NB4 (cell line): ENCODE measurements at regions not wholly inside any gene's neighbourhood (a gene's known extent, or its start where the extent isn't known, plus 50 kb on each side); places are given as distances from the start of the nearest gene placed in this dataset.
"Not testable (repeated sequence)": the region's sequence is repeated elsewhere in the genome, so short reads cannot be mapped to it uniquely, and the experiment has no call there.

ENCODE experiments used
- DNase-seq: peaks from one replicate; pipeline ENCODE4 v3.0.0; 2010; ENCODE audit warnings: low read depth
- H3K4me3 ChIP-seq: one replicate; pipeline ENCODE4 v1.5.1; 2011; ENCODE audit warnings: mild to moderate bottlenecking, low read depth, low read length, moderate library complexity
- MYC ChIP-seq: IDR thresholded peaks from 2 replicates; pipeline ENCODE4 v1.6.1; 2011; ENCODE audit warnings: low read depth, low read length
- POLR2A ChIP-seq: IDR thresholded peaks from 2 replicates; pipeline ENCODE4 v1.6.1; 2011; ENCODE audit warnings: mild to moderate bottlenecking; ENCODE audit not compliant: insufficient read length; ENCODE audit errors: extremely low read depth
- TF ChIP-seq, protein P1 (sequence below): IDR thresholded peaks from 2 replicates; pipeline ENCODE4 v1.6.1; 2011; ENCODE audit warnings: low read depth, low read length
- TF ChIP-seq, protein P2 (sequence below): IDR thresholded peaks from one replicate; pipeline ENCODE4 v1.5.1; 2012; ENCODE audit warnings: low read depth, low read length

DNA sequence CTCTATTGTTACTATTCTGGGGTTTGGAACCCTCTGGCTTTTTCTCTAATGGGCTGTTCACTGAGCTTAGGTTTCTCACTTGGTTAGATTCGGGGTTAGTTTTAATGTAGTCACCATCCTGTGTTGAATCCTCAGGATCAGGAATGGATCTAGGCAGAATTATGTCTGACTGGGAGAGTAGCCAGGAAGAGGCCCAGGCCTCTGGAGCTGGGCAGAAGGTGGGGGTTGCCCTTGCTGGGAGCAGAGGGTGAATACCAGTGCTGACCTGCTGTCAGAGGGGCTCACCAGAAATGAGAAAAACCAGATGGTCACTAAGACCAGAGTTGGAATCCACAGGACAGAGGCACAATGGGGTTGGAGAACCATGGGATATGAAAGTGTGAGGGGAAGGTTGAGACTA is 126.6 kb upstream of the SLC4A4 start:
- TF ChIP-seq, protein P1, sequence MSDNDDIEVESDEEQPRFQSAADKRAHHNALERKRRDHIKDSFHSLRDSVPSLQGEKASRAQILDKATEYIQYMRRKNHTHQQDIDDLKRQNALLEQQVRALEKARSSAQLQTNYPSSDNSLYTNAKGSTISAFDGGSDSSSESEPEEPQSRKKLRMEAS = no peak
- TF ChIP-seq, protein P2, sequence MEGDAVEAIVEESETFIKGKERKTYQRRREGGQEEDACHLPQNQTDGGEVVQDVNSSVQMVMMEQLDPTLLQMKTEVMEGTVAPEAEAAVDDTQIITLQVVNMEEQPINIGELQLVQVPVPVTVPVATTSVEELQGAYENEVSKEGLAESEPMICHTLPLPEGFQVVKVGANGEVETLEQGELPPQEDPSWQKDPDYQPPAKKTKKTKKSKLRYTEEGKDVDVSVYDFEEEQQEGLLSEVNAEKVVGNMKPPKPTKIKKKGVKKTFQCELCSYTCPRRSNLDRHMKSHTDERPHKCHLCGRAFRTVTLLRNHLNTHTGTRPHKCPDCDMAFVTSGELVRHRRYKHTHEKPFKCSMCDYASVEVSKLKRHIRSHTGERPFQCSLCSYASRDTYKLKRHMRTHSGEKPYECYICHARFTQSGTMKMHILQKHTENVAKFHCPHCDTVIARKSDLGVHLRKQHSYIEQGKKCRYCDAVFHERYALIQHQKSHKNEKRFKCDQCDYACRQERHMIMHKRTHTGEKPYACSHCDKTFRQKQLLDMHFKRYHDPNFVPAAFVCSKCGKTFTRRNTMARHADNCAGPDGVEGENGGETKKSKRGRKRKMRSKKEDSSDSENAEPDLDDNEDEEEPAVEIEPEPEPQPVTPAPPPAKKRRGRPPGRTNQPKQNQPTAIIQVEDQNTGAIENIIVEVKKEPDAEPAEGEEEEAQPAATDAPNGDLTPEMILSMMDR = no peak
- TF ChIP-seq POLR2A (no peak), MYC (no peak)
- DNase-seq = no peak
- H3K4me3 ChIP-seq = no peak overlapping the region

DNA sequence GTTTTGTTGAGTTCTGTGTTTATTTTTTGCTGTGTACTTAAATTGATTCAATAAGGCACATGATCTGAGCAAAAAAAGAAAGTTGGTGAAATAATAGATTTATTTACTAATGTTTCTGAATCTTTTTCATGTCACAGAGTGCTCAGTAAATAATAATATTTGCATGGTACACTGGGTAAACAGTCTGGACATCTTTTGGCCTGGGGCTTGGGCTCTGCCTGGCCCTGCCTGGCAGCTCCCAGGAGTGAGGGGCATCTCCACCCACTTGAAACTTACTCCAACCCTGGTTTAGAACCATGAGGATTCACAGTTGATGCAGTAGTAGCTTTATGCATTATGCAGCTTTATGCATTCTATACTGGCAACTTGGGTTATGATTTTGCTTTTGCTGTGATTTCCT is 124.2 kb upstream of the SLC4A4 start:
- TF ChIP-seq, protein P1 = no peak
- TF ChIP-seq, protein P2 = no peak
- no peak for TF ChIP-seq MYC
- DNase-seq = no peak

DNA sequence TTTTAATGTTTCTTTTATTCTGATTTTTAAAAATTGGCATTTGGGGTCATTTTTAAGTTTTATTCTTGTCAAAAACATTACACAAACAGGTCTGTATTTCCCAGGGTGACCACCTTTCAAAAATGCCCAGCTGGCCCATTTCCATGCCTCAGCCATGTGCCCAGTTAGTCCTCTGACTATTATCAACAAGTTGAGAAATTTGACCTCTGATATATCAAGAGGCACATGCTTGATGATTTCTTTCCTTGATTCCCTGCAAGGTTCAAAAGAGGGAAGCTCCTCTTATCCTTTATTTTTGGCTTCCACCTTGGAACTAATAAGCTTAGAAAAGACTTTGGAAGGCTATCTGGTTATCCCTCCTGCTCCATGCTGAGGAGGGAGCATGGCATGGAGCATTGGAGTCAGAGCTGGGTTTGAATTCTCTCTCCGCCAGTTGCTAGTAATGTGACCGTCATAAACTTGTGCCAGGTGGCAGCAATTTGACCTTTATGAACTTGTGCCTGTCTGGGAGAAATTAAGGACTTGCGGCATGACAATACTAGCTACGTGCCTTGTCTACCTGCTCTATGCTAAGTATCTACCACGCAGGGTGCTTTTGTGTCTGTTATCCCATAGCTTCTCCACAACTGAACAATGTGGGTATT is 122.4 kb upstream of the SLC4A4 start:
- no peak overlapping the region for H3K4me3 ChIP-seq
- no peak for DNase-seq
- TF ChIP-seq, protein P1 = no peak
- TF ChIP-seq MYC (no peak), POLR2A (no peak)
- TF ChIP-seq, protein P2 = no peak

More for the DNA sequence above, 124.2 kb upstream of the SLC4A4 start:
- no peak overlapping the region for H3K4me3 ChIP-seq

DNA sequence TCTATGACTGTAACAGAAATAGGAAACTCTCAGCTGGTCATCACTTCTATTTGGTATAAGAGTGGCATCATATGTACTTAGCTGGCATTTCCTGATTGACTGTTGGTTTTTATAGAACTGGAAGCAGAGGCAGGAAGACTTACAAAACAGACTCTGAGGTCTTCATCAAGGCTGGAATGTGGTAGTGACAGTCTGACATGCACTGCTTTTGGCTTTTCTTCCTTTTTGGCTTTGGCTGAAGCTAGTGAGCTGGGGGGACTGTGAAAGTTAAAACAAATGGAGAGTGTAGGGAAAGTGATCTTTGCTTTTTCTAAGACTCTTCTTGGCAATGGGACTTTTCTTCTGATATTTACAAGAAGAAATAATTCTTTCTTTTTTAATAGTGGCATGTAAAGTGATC is 121.1 kb upstream of the SLC4A4 start:
- no peak for TF ChIP-seq MYC
- TF ChIP-seq, protein P2 = no peak
- no peak for TF ChIP-seq POLR2A
- TF ChIP-seq, protein P1 = no peak
- DNase-seq = no peak
- H3K4me3 ChIP-seq = no peak overlapping the region

DNA sequence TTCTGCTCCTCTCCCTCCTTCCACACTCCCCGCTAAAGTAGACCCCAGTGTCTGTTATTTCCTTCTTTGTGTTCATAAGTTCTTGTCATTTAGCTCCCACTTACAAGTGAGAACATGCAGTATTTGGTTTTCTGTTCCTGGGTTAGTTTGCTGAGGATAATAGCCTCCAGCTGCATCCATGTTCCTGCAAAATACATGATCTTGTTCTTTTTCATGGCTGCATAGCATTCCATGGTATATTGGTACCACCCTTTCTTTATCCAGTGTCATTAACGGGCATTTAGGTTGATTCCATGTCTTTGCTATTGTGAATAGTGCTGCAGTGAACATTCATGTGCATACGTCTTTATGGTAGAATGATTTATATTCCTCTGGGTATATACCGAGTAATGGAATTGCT is 118.0 kb upstream of the SLC4A4 start:
- not testable (repeated sequence) for DNase-seq

DNA sequence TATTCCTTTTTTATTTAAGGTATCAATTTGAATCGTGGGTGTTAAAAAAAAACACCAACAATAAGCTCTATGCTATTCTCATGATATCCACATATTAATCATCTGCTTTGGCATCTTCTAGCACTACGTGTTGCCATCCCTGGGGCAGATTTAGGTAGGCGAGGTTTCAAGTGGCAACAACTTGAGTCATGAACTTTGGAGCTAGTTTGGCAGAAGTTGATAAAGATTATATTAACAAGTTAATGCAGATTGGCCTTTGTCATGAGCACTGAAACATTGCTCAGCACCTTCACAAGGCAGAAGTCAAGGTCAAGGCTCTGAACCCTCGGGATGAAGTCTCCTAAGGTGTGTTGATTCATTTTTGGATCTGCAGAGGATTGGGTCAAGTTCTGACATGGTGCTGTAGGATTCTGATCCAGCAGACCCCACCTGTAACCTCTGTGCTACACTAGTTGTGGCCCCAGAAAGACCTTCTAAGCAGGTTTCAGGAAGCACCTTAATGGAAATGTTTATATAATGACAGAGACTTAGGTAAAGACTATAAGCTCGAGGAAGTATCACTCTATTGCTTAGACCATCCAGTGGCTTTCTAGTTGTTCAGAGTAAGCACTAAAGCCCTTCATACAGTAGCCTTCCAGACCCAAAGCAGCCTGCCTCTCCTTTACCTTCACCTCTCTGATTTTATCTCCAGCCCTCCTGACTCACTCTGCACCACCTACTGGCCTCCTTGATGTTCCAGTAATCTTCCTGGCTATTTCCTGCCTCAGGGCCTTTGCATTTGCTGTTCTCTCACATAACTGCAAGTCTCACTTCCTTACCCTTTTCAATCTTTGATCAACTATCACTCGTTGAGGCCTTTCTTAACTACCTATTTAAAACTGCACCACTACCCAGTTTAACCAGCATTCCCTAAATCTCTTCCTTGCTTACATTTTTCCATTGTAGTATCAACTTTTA is 117.0 kb upstream of the SLC4A4 start:
- TF ChIP-seq POLR2A = no peak
- no peak for TF ChIP-seq MYC
- TF ChIP-seq, protein P1 = no peak
- TF ChIP-seq, protein P2 = no peak
- no peak overlapping the region for H3K4me3 ChIP-seq
- DNase-seq = no peak

More for the DNA sequence above, 118.0 kb upstream of the SLC4A4 start:
- H3K4me3 ChIP-seq = not testable (repeated sequence)
